OCI-LY7 (cell line): ENCODE measurements at regions not wholly inside any gene's neighbourhood (a gene's known extent, or its start where the extent isn't known, plus 50 kb on each side); places are given as distances from the start of the nearest gene placed in this dataset.

Experiments used
- CTCF ChIP-seq: fragments of 200-600 bp; sonication (generic); conservative IDR thresholded peaks from 2 replicates; pipeline ENCODE4 v1.5.1; 2014; ENCODE audit warnings: mild to moderate bottlenecking, antibody characterized with exemption, low read length, moderate library complexity, mixed read lengths
- EZH2phosphoT487 ChIP-seq: fragments of 200-600 bp; sonication (generic); IDR thresholded peaks from 2 replicates; pipeline ENCODE4 v1.6.1; 2018; ENCODE audit warnings: low read depth, borderline replicate concordance, mild to moderate bottlenecking, mixed run types, antibody characterized with exemption, low read length, moderate library complexity, mixed read lengths

GRCh38 chr4:155288999-155289398 lies 80.6 kb downstream of the NPY2R start:
- TF ChIP-seq CTCF, result no peak
- TF ChIP-seq EZH2phosphoT487, result no peak
